Left lung (tissue), 4 donors: ENCODE measurements at regions not wholly inside any gene's neighbourhood (a gene's known extent, or its start where the extent isn't known, plus 50 kb on each side); places are given as distances from the start of the nearest gene placed in this dataset.

Source experiments
- ATAC-seq: fragments of 200-7000 bp; cut with Tn5 transposase; one replicate; pipeline ENCODE4 v1.9.1; 2020; ENCODE audit warnings: moderate library complexity
- DNase-seq, 4 donors: peaks; one replicate each; pipeline ENCODE4 v3.0.0-alpha.2; 2013 to 2020
- H3K27ac ChIP-seq, 2 donors: fragments of 200-600 bp; sonication (generic) in 1 of 2; one replicate each; pipeline versions ENCODE4 v1.5.0 to v1.8.0; 2020 to 2021
- H3K27me3 ChIP-seq, 2 donors: fragments of 200-600 bp; sonication (generic) in 1 of 2; one replicate each; pipeline versions ENCODE4 v1.5.0 to v1.8.0; 2020 to 2021
- H3K36me3 ChIP-seq, 2 donors: fragments of 200-600 bp; sonication (generic) in 1 of 2; one replicate each; pipeline versions ENCODE4 v1.5.0 to v1.8.0; 2020 to 2021
- H3K4me1 ChIP-seq, 2 donors: fragments of 200-600 bp; one replicate each; pipeline ENCODE4 v1.8.0; 2021
- H3K4me3 ChIP-seq, 2 donors: fragments of 200-600 bp; sonication (generic) in 1 of 2; one replicate each; pipeline versions ENCODE4 v1.5.0 to v1.8.0; 2020 to 2021; ENCODE audit warnings: mild to moderate bottlenecking in 1 of 2
- H3K9me3 ChIP-seq, 2 donors: fragments of 200-600 bp; sonication (generic) in 1 of 2; one replicate each; pipeline versions ENCODE4 v1.5.0 to v1.8.0; 2020 to 2021
- CTCF ChIP-seq, 2 donors: fragments of 200-600 bp; sonication (generic) in 1 of 2; IDR thresholded peaks; one replicate each; pipeline versions ENCODE4 v1.5.0 to v1.8.0; 2021; ENCODE audit warnings: antibody characterized with exemption in 2 of 2
- intact Hi-C, 2 donors: fragments of 100-400 bp; cut with DNase I; formaldehyde crosslinking; loops; one replicate each; pipeline versions ENCODE4 v1.11.2 to v1.14.2; 2022
- donor health status: DM: no; HTN: yes; CAD: no.
- donor health status: DM: no; HTN: no; CAD: no.

- no peak overlapping the region for H3K4me3 ChIP-seq
- H3K27ac ChIP-seq: no peak overlapping the region
- intact Hi-C loops: no loop called here
- H3K27me3 ChIP-seq: no peaks in the 10 kb centered on the region
- no peaks in the 10 kb centered on the region for H3K4me1 ChIP-seq
- H3K9me3 ChIP-seq: peaks cover 0 to 7% of the 10 kb centered on the region in 2 donors
- DNase-seq (no peak), ATAC-seq (no peak)
- no peak for TF ChIP-seq CTCF (IDR thresholded peaks at IDR 0.05)
- no peaks in the 10 kb centered on the region for H3K36me3 ChIP-seq
Observed at GRCh38 chr13:89315287-89315686, 1644.1 kb downstream of the SLITRK5 start.

- Histone ChIP-seq H3K36me3 (no peaks in the 10 kb centered on the region), H3K9me3 (peaks cover 0 to 7% of the 10 kb centered on the region in 2 donors), H3K4me3 (no peak overlapping the region), H3K27me3 (no peaks in the 10 kb centered on the region), H3K4me1 (no peaks in the 10 kb centered on the region), H3K27ac (no peak overlapping the region)
- ATAC-seq (no peak), DNase-seq (no peak)
- no peak for TF ChIP-seq CTCF (IDR thresholded peaks at IDR 0.05)
- intact Hi-C loops: no loop called here
Observed at GRCh38 chr13:89322466-89322865, 1651.3 kb downstream of the SLITRK5 start.

- no peaks in the 10 kb centered on the region for H3K36me3 ChIP-seq
- peaks cover 0 to 4% of the 10 kb centered on the region in 2 donors for H3K9me3 ChIP-seq
- intact Hi-C loops: no loop called here
- DNase-seq (no peak), ATAC-seq (no peak)
- no peaks in the 10 kb centered on the region for H3K4me1 ChIP-seq
- no peaks in the 10 kb centered on the region for H3K27me3 ChIP-seq
- H3K4me3 ChIP-seq: no peak overlapping the region
- no peak overlapping the region for H3K27ac ChIP-seq
- TF ChIP-seq CTCF (IDR thresholded peaks at IDR 0.05): no peak
Observed at GRCh38 chr13:89324582-89324981, 1653.4 kb downstream of the SLITRK5 start.

- no peak overlapping the region for H3K4me3 ChIP-seq
- H3K9me3 ChIP-seq: no peaks in the 10 kb centered on the region
- no peaks in the 10 kb centered on the region for H3K36me3 ChIP-seq
- H3K4me1 ChIP-seq: no peaks in the 10 kb centered on the region
- H3K27me3 ChIP-seq: no peaks in the 10 kb centered on the region
- ATAC-seq (no peak), DNase-seq (no peak)
- no peak for TF ChIP-seq CTCF (IDR thresholded peaks at IDR 0.05)
- intact Hi-C loops: no loop called here
- no peak overlapping the region for H3K27ac ChIP-seq
Observed at GRCh38 chr13:89343165-89343564, 1672.0 kb downstream of the SLITRK5 start.

- Histone ChIP-seq H3K27ac (no peak overlapping the region), H3K4me3 (no peak overlapping the region), H3K36me3 (no peaks in the 10 kb centered on the region), H3K4me1 (no peaks in the 10 kb centered on the region), H3K9me3 (no peaks in the 10 kb centered on the region), H3K27me3 (no peaks in the 10 kb centered on the region)
- TF ChIP-seq CTCF (IDR thresholded peaks at IDR 0.05): no peak
- DNase-seq: no peak
- intact Hi-C loops: no loop called here
- ATAC-seq: no peak
Observed at GRCh38 chr13:89352384-89352783, 1681.2 kb downstream of the SLITRK5 start.
